ENCODE measurements at regions not wholly inside any gene's neighbourhood (a gene's known extent, or its start where the extent isn't known, plus 50 kb on each side); places are given as distances from the start of the nearest gene placed in this dataset.

GRCh38 chr15:47397655-47398054 is 319.6 kb upstream of the SEMA6D start:
- no peak for DNase-seq

GRCh38 chr15:47398132-47398531 is 319.2 kb upstream of the SEMA6D start:
- no peak for DNase-seq

GRCh38 chr15:47398594-47398993 is 318.7 kb upstream of the SEMA6D start:
- no peak for DNase-seq

GRCh38 chr15:47399100-47399499 is 318.2 kb upstream of the SEMA6D start:
- no peak for DNase-seq

- no peak for DNase-seq
Measured at GRCh38 chr15:47400603-47401002, 316.7 kb upstream of the SEMA6D start.

GRCh38 chr15:47401427-47401826 is 315.9 kb upstream of the SEMA6D start:
- no peak for DNase-seq

GRCh38 chr15:47402829-47403228 is 314.5 kb upstream of the SEMA6D start:
- no peak for DNase-seq

- no peak for DNase-seq
Measured at GRCh38 chr15:47404877-47405276, 312.4 kb upstream of the SEMA6D start.

- no peak for DNase-seq
Measured at GRCh38 chr15:47405365-47406162, 311.7 kb upstream of the SEMA6D start.

GRCh38 chr15:47407692-47408091 is 309.6 kb upstream of the SEMA6D start:
- DNase-seq, result no peak

- no peak for DNase-seq
Measured at GRCh38 chr15:47409038-47409437, 308.3 kb upstream of the SEMA6D start.

- no peak for DNase-seq
Measured at GRCh38 chr15:47409600-47409999, 307.7 kb upstream of the SEMA6D start.

GRCh38 chr15:47410247-47410646 is 307.1 kb upstream of the SEMA6D start:
- no peak for DNase-seq

GRCh38 chr15:47411733-47412132 is 305.6 kb upstream of the SEMA6D start:
- no peak for DNase-seq

GRCh38 chr15:47412136-47412535 is 305.2 kb upstream of the SEMA6D start:
- no peak for DNase-seq

GRCh38 chr15:47412802-47413201 is 304.5 kb upstream of the SEMA6D start:
- DNase-seq, result no peak

- DNase-seq, result no peak
Measured at GRCh38 chr15:47414207-47414606, 303.1 kb upstream of the SEMA6D start.

GRCh38 chr15:47415539-47415971 is 301.8 kb upstream of the SEMA6D start:
- no peak for DNase-seq

GRCh38 chr15:47422881-47423665 is 294.2 kb upstream of the SEMA6D start:
- DNase-seq, result no peak

GRCh38 chr15:47427463-47427862 is 289.8 kb upstream of the SEMA6D start:
- DNase-seq, result no peak

GRCh38 chr15:47429376-47429775 is 287.9 kb upstream of the SEMA6D start:
- no peak for DNase-seq

GRCh38 chr15:47431501-47431900 is 285.8 kb upstream of the SEMA6D start:
- DNase-seq, result no peak

GRCh38 chr15:47432826-47433225 is 284.5 kb upstream of the SEMA6D start:
- no peak for DNase-seq

- DNase-seq, result no peak
Measured at GRCh38 chr15:47434596-47434995, 282.7 kb upstream of the SEMA6D start.
